Effector memory CD8-positive, alpha-beta T cell (primary cell): ENCODE measurements at regions not wholly inside any gene's neighbourhood (a gene's known extent, or its start where the extent isn't known, plus 50 kb on each side); places are given as distances from the start of the nearest gene placed in this dataset.

ENCODE experiments used
- ATAC-seq: fragments of 150-1000 bp; cut with Tn5 transposase; replicated peaks from 2 replicates; pipeline ENCODE4 v1.10.0; 2021; ENCODE audit warnings: mild to moderate bottlenecking, moderate library complexity
- DNase-seq, 3 experiments: peaks; one replicate each; pipeline ENCODE4 v3.0.0; 2021
- H3K27ac Mint-ChIP-seq, 2 donors: one replicate each; pipeline ENCODE4 v1.8.0; 2022; ENCODE audit warnings: mild to moderate bottlenecking in 2 of 2, mixed read lengths in 2 of 2, moderate library complexity in 2 of 2
- H3K27me3 Mint-ChIP-seq, 2 donors: one replicate each; pipeline ENCODE4 v1.8.0; 2022; ENCODE audit warnings: mixed read lengths in 2 of 2
- H3K36me3 Mint-ChIP-seq: one replicate; pipeline ENCODE4 v1.8.0; 2022; ENCODE audit warnings: mild to moderate bottlenecking, moderate library complexity, mixed read lengths; ENCODE audit not compliant: insufficient read depth
- H3K4me1 Mint-ChIP-seq, 2 donors: one replicate each; pipeline ENCODE4 v1.8.0; 2022; ENCODE audit warnings: low read depth in 2 of 2, mixed read lengths in 2 of 2
- H3K4me3 Mint-ChIP-seq, 2 donors: one replicate each; pipeline ENCODE4 v1.8.0; 2022; ENCODE audit warnings: mild to moderate bottlenecking in 2 of 2, mixed read lengths in 2 of 2, moderate library complexity in 2 of 2
- H3K9me3 Mint-ChIP-seq, 2 donors: one replicate each; pipeline ENCODE4 v1.8.0; 2022; ENCODE audit warnings: mixed read lengths in 2 of 2

- H3K4me3 Mint-ChIP-seq = peak overlapping the region; percentile 76 to 80
- ATAC-seq (peak; percentile 92), DNase-seq (peak; percentile 24 to 30 (median 26))
- H3K9me3 Mint-ChIP-seq = no peaks in the 10 kb centered on the region
- H3K27me3 Mint-ChIP-seq = no peaks in the 10 kb centered on the region
- peak overlapping the region; percentile 20 to 91 for H3K27ac Mint-ChIP-seq
- no peaks in the 10 kb centered on the region for H3K36me3 Mint-ChIP-seq
- peaks cover 23 to 37% of the 10 kb centered on the region in 2 donors for H3K4me1 Mint-ChIP-seq
Observed at GRCh38 chr1:239719642-239720258, 333.4 kb downstream of the CHRM3 start.

- peak overlapping the region; percentile 3 to 80 for H3K4me3 Mint-ChIP-seq
- peak overlapping the region; percentile 20 to 91 for H3K27ac Mint-ChIP-seq
- no peaks in the 10 kb centered on the region for H3K36me3 Mint-ChIP-seq
- DNase-seq = no peak
- H3K9me3 Mint-ChIP-seq = no peaks in the 10 kb centered on the region
- no peak for ATAC-seq
- peaks cover 22 to 36% of the 10 kb centered on the region in 2 donors for H3K4me1 Mint-ChIP-seq
- no peaks in the 10 kb centered on the region for H3K27me3 Mint-ChIP-seq
Observed at GRCh38 chr1:239722035-239722434, 335.7 kb downstream of the CHRM3 start.

- H3K4me3 Mint-ChIP-seq = no peak overlapping the region
- ATAC-seq (no peak), DNase-seq (no peak)
- no peaks in the 10 kb centered on the region for H3K36me3 Mint-ChIP-seq
- no peaks in the 10 kb centered on the region for H3K9me3 Mint-ChIP-seq
- no peaks in the 10 kb centered on the region for H3K27me3 Mint-ChIP-seq
- H3K4me1 Mint-ChIP-seq = peaks cover 11 to 25% of the 10 kb centered on the region in 2 donors
- no peak overlapping the region for H3K27ac Mint-ChIP-seq
Observed at GRCh38 chr1:239723776-239724367, 337.5 kb downstream of the CHRM3 start.

GRCh38 chr1:239725371-239725770, 339.0 kb downstream of the CHRM3 start:
- no peaks in the 10 kb centered on the region for H3K9me3 Mint-ChIP-seq
- H3K27me3 Mint-ChIP-seq = no peaks in the 10 kb centered on the region
- no peaks in the 10 kb centered on the region for H3K36me3 Mint-ChIP-seq
- H3K4me3 Mint-ChIP-seq = no peak overlapping the region
- no peak for DNase-seq
- H3K4me1 Mint-ChIP-seq = peaks cover 9 to 16% of the 10 kb centered on the region in 2 donors
- ATAC-seq = no peak
- H3K27ac Mint-ChIP-seq = no peak overlapping the region

GRCh38 chr1:239725933-239726332, 339.6 kb downstream of the CHRM3 start:
- ATAC-seq = no peak
- Mint-ChIP-seq H3K36me3 (no peaks in the 10 kb centered on the region), H3K4me1 (peaks cover 8 to 15% of the 10 kb centered on the region in 2 donors), H3K27ac (no peak overlapping the region), H3K4me3 (no peak overlapping the region), H3K27me3 (no peaks in the 10 kb centered on the region), H3K9me3 (no peaks in the 10 kb centered on the region)
- no peak for DNase-seq

GRCh38 chr1:239730378-239730777, 344.0 kb downstream of the CHRM3 start:
- Mint-ChIP-seq H3K9me3 (peaks cover 0 to 2% of the 10 kb centered on the region in 2 donors), H3K4me3 (no peak overlapping the region), H3K27ac (no peak overlapping the region), H3K27me3 (no peaks in the 10 kb centered on the region), H3K4me1 (no peaks in the 10 kb centered on the region), H3K36me3 (no peaks in the 10 kb centered on the region)
- DNase-seq (no peak), ATAC-seq (no peak)

GRCh38 chr1:239731082-239731748, 344.8 kb downstream of the CHRM3 start:
- no peak overlapping the region for H3K27ac Mint-ChIP-seq
- no peak overlapping the region for H3K4me3 Mint-ChIP-seq
- H3K9me3 Mint-ChIP-seq = peaks cover 0 to 2% of the 10 kb centered on the region in 2 donors
- H3K4me1 Mint-ChIP-seq = no peaks in the 10 kb centered on the region
- no peaks in the 10 kb centered on the region for H3K27me3 Mint-ChIP-seq
- DNase-seq (no peak), ATAC-seq (no peak)
- no peaks in the 10 kb centered on the region for H3K36me3 Mint-ChIP-seq

- Mint-ChIP-seq H3K4me3 (no peak overlapping the region), H3K27me3 (peaks cover 0 to 4% of the 10 kb centered on the region in 2 donors), H3K27ac (no peak overlapping the region), H3K9me3 (peaks cover 0 to 2% of the 10 kb centered on the region in 2 donors), H3K4me1 (peaks cover 0 to 3% of the 10 kb centered on the region in 2 donors), H3K36me3 (no peaks in the 10 kb centered on the region)
- no peak for ATAC-seq
- no peak for DNase-seq
Observed at GRCh38 chr1:239732770-239733169, 346.4 kb downstream of the CHRM3 start.

- no peaks in the 10 kb centered on the region for H3K36me3 Mint-ChIP-seq
Observed at GRCh38 chr1:239733995-239734394, 347.6 kb downstream of the CHRM3 start.

GRCh38 chr1:239735111-239735510, 348.7 kb downstream of the CHRM3 start:
- no peak for DNase-seq
- Mint-ChIP-seq H3K27me3 (peaks cover 0 to 12% of the 10 kb centered on the region in 2 donors), H3K4me1 (peaks cover 4 to 7% of the 10 kb centered on the region in 2 donors), H3K9me3 (peaks cover 0 to 2% of the 10 kb centered on the region in 2 donors), H3K36me3 (no peaks in the 10 kb centered on the region), H3K4me3 (no peak overlapping the region), H3K27ac (no peak overlapping the region)
- ATAC-seq = no peak

More at GRCh38 chr1:239733995-239734394, 347.6 kb downstream of the CHRM3 start:
- H3K4me1 Mint-ChIP-seq = peaks cover 0 to 3% of the 10 kb centered on the region in 2 donors
- DNase-seq (no peak), ATAC-seq (no peak)
- H3K9me3 Mint-ChIP-seq = peaks cover 0 to 2% of the 10 kb centered on the region in 2 donors
- H3K27me3 Mint-ChIP-seq = peaks cover 0 to 12% of the 10 kb centered on the region in 2 donors
- no peak overlapping the region for H3K27ac Mint-ChIP-seq
- no peak overlapping the region for H3K4me3 Mint-ChIP-seq

GRCh38 chr1:239736479-239736878, 350.1 kb downstream of the CHRM3 start:
- Mint-ChIP-seq H3K36me3 (no peaks in the 10 kb centered on the region), H3K27ac (no peak overlapping the region), H3K4me1 (peaks cover 4 to 9% of the 10 kb centered on the region in 2 donors), H3K4me3 (no peak overlapping the region), H3K9me3 (peaks cover 0 to 2% of the 10 kb centered on the region in 2 donors), H3K27me3 (peaks cover 0 to 12% of the 10 kb centered on the region in 2 donors)
- ATAC-seq (no peak), DNase-seq (no peak)

GRCh38 chr1:239739375-239739774, 352.3 kb upstream of the FMN2 start:
- Mint-ChIP-seq H3K27ac (no peak overlapping the region), H3K36me3 (no peaks in the 10 kb centered on the region), H3K4me1 (peaks cover 4 to 12% of the 10 kb centered on the region in 2 donors), H3K27me3 (peaks cover 0 to 12% of the 10 kb centered on the region in 2 donors), H3K4me3 (no peak overlapping the region), H3K9me3 (no peaks in the 10 kb centered on the region)
- DNase-seq (no peak), ATAC-seq (no peak)

GRCh38 chr1:239739919-239740318, 351.8 kb upstream of the FMN2 start:
- no peak for DNase-seq
- Mint-ChIP-seq H3K4me3 (no peak overlapping the region), H3K27ac (no peak overlapping the region), H3K4me1 (peaks cover 4 to 12% of the 10 kb centered on the region in 2 donors), H3K9me3 (no peaks in the 10 kb centered on the region), H3K36me3 (no peaks in the 10 kb centered on the region), H3K27me3 (peaks cover 0 to 12% of the 10 kb centered on the region in 2 donors)
- no peak for ATAC-seq
